PC-9 (cell line): ENCODE measurements at regions not wholly inside any gene's neighbourhood (a gene's known extent, or its start where the extent isn't known, plus 50 kb on each side); places are given as distances from the start of the nearest gene placed in this dataset.

Experiments
- BruUV-seq: library from RNA; stranded (reverse); fragments of 400-500 nt; replicated peaks from 2 replicates; lab custom pipeline; 2021; lab: Mats Ljungman, UMichigan
- CTCF ChIA-PET: fragments of 300-600 bp; sonication (Branson Sonifier 250); formaldehyde crosslinking; loops from one replicate; lab custom pipeline; 2022; ENCODE audit warnings: antibody characterized with exemption; lab: Charles Lee
- POLR2A ChIA-PET: fragments of 300-600 bp; sonication (Branson Sonifier 250); formaldehyde crosslinking; loops from one replicate; lab custom pipeline; 2022; ENCODE audit warnings: antibody characterized with exemption; ENCODE audit not compliant: unreplicated experiment; lab: Charles Lee
- DNase-seq, 2 experiments: peaks; one replicate each; pipeline versions ENCODE4 v3.0.0 to v3.0.0-alpha.2; 2015 to 2022; ENCODE audit warnings: mixed read lengths in 1 of 2
- H2AFZ ChIP-seq: fragments of 200-600 bp; sonication (generic); 2 replicates; pipeline ENCODE4 v1.8.1; 2017; ENCODE audit warnings: antibody characterized with exemption
- H3F3A ChIP-seq: fragments of 200-600 bp; sonication (generic); 2 replicates; pipeline ENCODE4 v1.8.1; 2017; ENCODE audit warnings: antibody characterized with exemption, mild to moderate bottlenecking, low read depth; ENCODE audit not compliant: insufficient read depth
- H3K27ac ChIP-seq: fragments of 200-600 bp; sonication (generic); 2 replicates; pipeline ENCODE4 v1.6.1; 2016; ENCODE audit warnings: mixed run types
- H3K27me3 ChIP-seq: fragments of 200-600 bp; sonication (generic); 2 replicates; pipeline ENCODE4 v1.6.1; 2016; ENCODE audit warnings: low read depth, mixed run types; ENCODE audit not compliant: insufficient read depth
- H3K36me3 ChIP-seq: fragments of 200-600 bp; sonication (generic); 2 replicates; pipeline ENCODE4 v1.6.1; 2016; ENCODE audit warnings: low read depth, mixed run types
- H3K4me1 ChIP-seq: fragments of 200-600 bp; sonication (generic); replicated peaks from 2 replicates; pipeline ENCODE4 v1.6.1; 2016; ENCODE audit warnings: mixed run types; ENCODE audit not compliant: insufficient read depth
- H3K4me2 ChIP-seq: fragments of 200-600 bp; sonication (generic); 2 replicates; pipeline ENCODE4 v1.6.1; 2017; ENCODE audit warnings: mixed run types
- H3K4me3 ChIP-seq: fragments of 200-600 bp; sonication (generic); 2 replicates; pipeline ENCODE4 v1.6.1; 2016; ENCODE audit warnings: mixed run types
- H3K79me2 ChIP-seq: fragments of 200-600 bp; sonication (generic); 2 replicates; pipeline ENCODE4 v1.6.1; 2017; ENCODE audit warnings: low read depth, mixed run types
- H3K9me2 ChIP-seq: fragments of 200-600 bp; sonication (generic); 2 replicates; pipeline ENCODE4 v1.8.1; 2017; ENCODE audit warnings: mild to moderate bottlenecking; ENCODE audit not compliant: insufficient read depth
- H3K9me3 ChIP-seq: fragments of 200-600 bp; sonication (generic); 2 replicates; pipeline ENCODE4 v1.8.1; 2016; ENCODE audit warnings: low read depth; ENCODE audit not compliant: insufficient read depth
- H4K20me1 ChIP-seq: fragments of 200-600 bp; sonication (generic); 2 replicates; pipeline ENCODE4 v1.8.1; 2017; ENCODE audit not compliant: insufficient read depth
- CTCF ChIP-seq: fragments of 200-600 bp; sonication (generic); conservative IDR thresholded peaks from 2 replicates; pipeline ENCODE4 v1.6.1; 2017; ENCODE audit warnings: mixed run types, antibody characterized with exemption, mild to moderate bottlenecking, moderate library complexity
- EZH2 ChIP-seq: fragments of 200-600 bp; sonication (generic); IDR thresholded peaks from 2 replicates; pipeline ENCODE4 v1.8.0; 2017; ENCODE audit warnings: antibody characterized with exemption, low read depth
- intact Hi-C: fragments of 100-400 bp; cut with micrococcal nuclease; formaldehyde crosslinking; loops from one replicate; pipeline ENCODE4 v1.10.0; 2022; ENCODE audit not compliant: unreplicated experiment

GRCh38 chr15:39125226-39125625 lies 455.7 kb upstream of the THBS1 start:
- H2AFZ ChIP-seq = no peak overlapping the region
- CTCF ChIA-PET = interaction anchor here (0.6 to 0.7 kb wide), 3 partner anchors 190 to 258 kb away, joined by 3 read pairs; no protein-coding TSS in a partner anchor
- H3K4me3 ChIP-seq = no peak overlapping the region
- DNase-seq = no peak
- no peaks in the 10 kb centered on the region for H3K79me2 ChIP-seq
- H3K27ac ChIP-seq = peak overlapping the region; percentile 41
- 0 out of 2 replicates have a peak overlapping the region, but pooled peaks have one; percentile 17 for H3K4me2 ChIP-seq
- POLR2A ChIA-PET = interaction anchor here (0.6 to 0.8 kb wide), 3 partner anchors 41 to 456 kb away, joined by 5 to 41 read pairs (median 8); partner anchors contain the start of gene THBS1
- no peak for TF ChIP-seq CTCF
- no peak for TF ChIP-seq EZH2
- no peaks in the 10 kb centered on the region for H3K27me3 ChIP-seq
- intact Hi-C loops = loop anchor here (5.0 kb wide), 3 partner anchors 133 to 632 kb away; no protein-coding TSS in a partner anchor
- peaks cover 67% of the 10 kb centered on the region for H3K4me1 ChIP-seq
- no TSS peak for BruUV-seq
- H4K20me1 ChIP-seq = no peaks in the 10 kb centered on the region
- no peaks in the 10 kb centered on the region for H3K36me3 ChIP-seq
- peaks cover 39% of the 10 kb centered on the region for H3F3A ChIP-seq
- no peaks in the 10 kb centered on the region for H3K9me3 ChIP-seq
- H3K9me2 ChIP-seq = no peaks in the 10 kb centered on the region

GRCh38 chr15:39125904-39126303 lies 455.0 kb upstream of the THBS1 start:
- TF ChIP-seq CTCF = peak; percentile 51; the same call in 1 of the 2 replicates
- TF ChIP-seq EZH2 = no peak
- H4K20me1 ChIP-seq = no peaks in the 10 kb centered on the region
- no peak overlapping the region for H3K4me3 ChIP-seq
- POLR2A ChIA-PET = no interaction called here
- no peak overlapping the region for H3K4me2 ChIP-seq
- no peaks in the 10 kb centered on the region for H3K36me3 ChIP-seq
- no peak overlapping the region for H3K27ac ChIP-seq
- DNase-seq = peak in 1 of 2 experiments; percentile 22
- no TSS peak for BruUV-seq
- peaks cover 74% of the 10 kb centered on the region for H3K4me1 ChIP-seq
- H3K27me3 ChIP-seq = no peaks in the 10 kb centered on the region
- no peak overlapping the region for H2AFZ ChIP-seq
- no peaks in the 10 kb centered on the region for H3K9me2 ChIP-seq
- H3K9me3 ChIP-seq = no peaks in the 10 kb centered on the region
- intact Hi-C loops = loop anchor here (1.0 to 5.0 kb wide), 4 partner anchors 134 to 631 kb away; no protein-coding TSS in a partner anchor
- peaks cover 41% of the 10 kb centered on the region for H3F3A ChIP-seq
- CTCF ChIA-PET = no interaction called here
- no peaks in the 10 kb centered on the region for H3K79me2 ChIP-seq

GRCh38 chr15:39127151-39127790 lies 453.6 kb upstream of the THBS1 start:
- H3F3A ChIP-seq = peaks cover 42% of the 10 kb centered on the region
- H3K36me3 ChIP-seq = no peaks in the 10 kb centered on the region
- peak overlapping the region; percentile 99 for H3K27ac ChIP-seq
- H3K9me2 ChIP-seq = no peaks in the 10 kb centered on the region
- H3K27me3 ChIP-seq = no peaks in the 10 kb centered on the region
- H3K4me1 ChIP-seq = peaks cover 87% of the 10 kb centered on the region
- H2AFZ ChIP-seq = no peak overlapping the region; the same call in 1 of the 2 replicates
- intact Hi-C loops = loop anchor here (1.0 to 5.0 kb wide), 6 partner anchors 26 to 630 kb away; no protein-coding TSS in a partner anchor
- ChIA-PET CTCF (no interaction called here), POLR2A (interaction anchor here (0.6 to 0.7 kb wide), 2 partner anchors 86 to 239 kb away, joined by 3 to 9 read pairs; no protein-coding TSS in a partner anchor)
- DNase-seq = peak; percentile 50 to 74
- no TSS peak for BruUV-seq
- TF ChIP-seq EZH2 (no peak), CTCF (no peak)
- H3K4me2 ChIP-seq = peak overlapping the region; percentile 66
- no peaks in the 10 kb centered on the region for H3K79me2 ChIP-seq
- H3K9me3 ChIP-seq = no peaks in the 10 kb centered on the region
- no peaks in the 10 kb centered on the region for H4K20me1 ChIP-seq
- H3K4me3 ChIP-seq = no peak overlapping the region; the same call in 1 of the 2 replicates
